Esophagus squamous epithelium (tissue), 4 donors: ENCODE measurements at regions not wholly inside any gene's neighbourhood (a gene's known extent, or its start where the extent isn't known, plus 50 kb on each side); places are given as distances from the start of the nearest gene placed in this dataset.

Experiments
- POLR2A ChIP-seq, 4 donors: fragments of 450-650 bp; IDR thresholded peaks; one replicate each; pipeline ENCODE4 v1.6.1; 2017; ENCODE audit warnings: antibody characterized with exemption in 4 of 4, mild to moderate bottlenecking in 4 of 4, moderate library complexity in 3 of 4
- TF ChIP-seq, protein P1 (sequence below), 6 experiments: fragments of 450-650 bp in 4 of 6; fragments of 200-600 bp in 2 of 6; sonication (generic) in 2 of 6; IDR thresholded peaks; one replicate each; pipeline ENCODE4 v1.5.1; 2016 to 2019; ENCODE audit warnings: antibody characterized with exemption in 6 of 6, mild to moderate bottlenecking in 4 of 6, moderate library complexity in 4 of 6

GRCh38 chr6:6483733-6484132 is 104.8 kb upstream of the LY86 start:
- TF ChIP-seq, protein P1, sequence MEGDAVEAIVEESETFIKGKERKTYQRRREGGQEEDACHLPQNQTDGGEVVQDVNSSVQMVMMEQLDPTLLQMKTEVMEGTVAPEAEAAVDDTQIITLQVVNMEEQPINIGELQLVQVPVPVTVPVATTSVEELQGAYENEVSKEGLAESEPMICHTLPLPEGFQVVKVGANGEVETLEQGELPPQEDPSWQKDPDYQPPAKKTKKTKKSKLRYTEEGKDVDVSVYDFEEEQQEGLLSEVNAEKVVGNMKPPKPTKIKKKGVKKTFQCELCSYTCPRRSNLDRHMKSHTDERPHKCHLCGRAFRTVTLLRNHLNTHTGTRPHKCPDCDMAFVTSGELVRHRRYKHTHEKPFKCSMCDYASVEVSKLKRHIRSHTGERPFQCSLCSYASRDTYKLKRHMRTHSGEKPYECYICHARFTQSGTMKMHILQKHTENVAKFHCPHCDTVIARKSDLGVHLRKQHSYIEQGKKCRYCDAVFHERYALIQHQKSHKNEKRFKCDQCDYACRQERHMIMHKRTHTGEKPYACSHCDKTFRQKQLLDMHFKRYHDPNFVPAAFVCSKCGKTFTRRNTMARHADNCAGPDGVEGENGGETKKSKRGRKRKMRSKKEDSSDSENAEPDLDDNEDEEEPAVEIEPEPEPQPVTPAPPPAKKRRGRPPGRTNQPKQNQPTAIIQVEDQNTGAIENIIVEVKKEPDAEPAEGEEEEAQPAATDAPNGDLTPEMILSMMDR (IDR thresholded peaks at IDR 0.05): no peak
- no peak for TF ChIP-seq POLR2A (IDR thresholded peaks at IDR 0.05)
